K562 (cell line): ENCODE measurements at regions not wholly inside any gene's neighbourhood (a gene's known extent, or its start where the extent isn't known, plus 50 kb on each side); places are given as distances from the start of the nearest gene placed in this dataset.
A peak's percentile ranks its signal among the peaks of the same experiment; 100 is the strongest.

Experiments used
- CREBBP ChIP-seq: IDR thresholded peaks from one replicate; pipeline ENCODE4 v1.6.1; 2012; ENCODE audit warnings: low read depth, mild to moderate bottlenecking, control low read depth, inconsistent platforms, low read length
- GTF2F1 ChIP-seq: IDR thresholded peaks from 2 replicates; pipeline ENCODE4 v1.6.1; 2011; ENCODE audit warnings: low read depth, low read length, improper control_type of control experiment
- MXI1 ChIP-seq: IDR thresholded peaks from 2 replicates; pipeline ENCODE4 v1.6.1; 2011; ENCODE audit warnings: low read depth, mild to moderate bottlenecking, improper control_type of control experiment, low read length
- POLR2AphosphoS5 ChIP-seq: IDR thresholded peaks from 2 replicates; pipeline ENCODE4 v1.6.1; 2011; ENCODE audit warnings: mild to moderate bottlenecking, low read depth, low read length, moderate library complexity; ENCODE audit not compliant: control insufficient read depth, insufficient read depth
- PTTG1 ChIP-seq: fragments of 450-650 bp; IDR thresholded peaks from 2 replicates; pipeline ENCODE4 v1.6.1; 2016; ENCODE audit warnings: low read depth, mild to moderate bottlenecking, missing genetic modification characterization, missing compliant biosample characterization
- SIN3A ChIP-seq, 2 experiments: fragments of 150-350 bp in 1 of 2; IDR thresholded peaks; 2 replicates each; pipeline ENCODE4 v1.6.1; 2011 to 2016; ENCODE audit warnings: borderline replicate concordance in 2 of 2, low read depth in 2 of 2, low read length in 2 of 2, mild to moderate bottlenecking in 2 of 2, moderate library complexity in 2 of 2; ENCODE audit not compliant: control insufficient read depth in 1 of 2
- SMAD1 ChIP-seq: fragments of 150-350 bp; IDR thresholded peaks from 2 replicates; pipeline ENCODE4 v1.6.1; 2014; ENCODE audit warnings: low read length, low read depth; ENCODE audit not compliant: partially characterized antibody
- SMARCC2 ChIP-seq: fragments of 450-650 bp; IDR thresholded peaks from 2 replicates; pipeline ENCODE4 v1.6.1; 2017; ENCODE audit warnings: antibody characterized with exemption, moderate library complexity, mild to moderate bottlenecking, low read depth
- ZNF384 ChIP-seq: IDR thresholded peaks from 2 replicates; pipeline ENCODE4 v1.6.1; 2012; ENCODE audit warnings: low read depth, low read length, improper control_type of control experiment
- ZZZ3 ChIP-seq: fragments of 450-650 bp; IDR thresholded peaks from 2 replicates; pipeline ENCODE4 v1.6.1; 2016; ENCODE audit warnings: antibody characterized with exemption, mild to moderate bottlenecking, moderate library complexity
- TF ChIP-seq, protein P1 (sequence below), 3 experiments: IDR thresholded peaks in 2 of 3; conservative IDR thresholded peaks in 1 of 3; 2 replicates each; pipeline ENCODE4 v1.5.1; 2011 to 2012; ENCODE audit warnings: low read length in 3 of 3, mild to moderate bottlenecking in 3 of 3, control low read depth in 2 of 3, improper control_type of control experiment in 1 of 3, inconsistent platforms in 1 of 3, low read depth in 1 of 3, mixed read lengths in 1 of 3, moderate library complexity in 1 of 3; ENCODE audit not compliant: insufficient read depth in 2 of 3
- TF ChIP-seq, protein P2 (sequence below): fragments of 450-650 bp; IDR thresholded peaks from 2 replicates; pipeline ENCODE4 v1.6.1; 2016; ENCODE audit warnings: low read depth
- TF ChIP-seq, protein P3 (sequence below): fragments of 250-450 bp; sonication (Bioruptor Pico); IDR thresholded peaks from 2 replicates; pipeline ENCODE4 v1.4.0; 2020; ENCODE audit warnings: borderline replicate concordance
- TF ChIP-seq, protein P4 (sequence below): fragments of 150-350 bp; IDR thresholded peaks from 2 replicates; pipeline ENCODE4 v1.6.1; 2014; ENCODE audit warnings: low read depth, mild to moderate bottlenecking, low read length, borderline replicate concordance

DNA sequence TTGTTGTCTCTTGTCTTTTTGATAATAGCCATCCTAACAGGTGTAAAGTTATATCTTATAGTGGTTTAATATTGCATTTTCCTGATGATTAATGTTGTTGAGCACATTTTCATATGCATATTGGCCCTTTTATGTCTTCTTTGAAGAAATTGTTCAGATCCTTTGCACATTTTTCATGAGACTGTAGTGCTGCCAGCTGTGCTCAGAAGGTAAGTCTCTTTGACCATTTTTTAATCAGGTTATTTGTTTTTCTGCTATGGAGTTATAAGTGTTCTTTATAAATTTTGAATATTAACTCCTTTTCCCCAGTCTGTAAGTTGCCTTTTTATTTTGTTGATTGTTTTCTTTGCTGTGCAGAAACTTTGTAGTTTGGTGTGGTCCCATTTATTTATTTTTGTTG lies 55.8 kb upstream of the ZNF184 start:
- no peak for TF ChIP-seq CREBBP
- TF ChIP-seq POLR2AphosphoS5: 0 out of 2 replicates have a peak, but pooled peaks have one; percentile 50
- TF ChIP-seq, protein P1, sequence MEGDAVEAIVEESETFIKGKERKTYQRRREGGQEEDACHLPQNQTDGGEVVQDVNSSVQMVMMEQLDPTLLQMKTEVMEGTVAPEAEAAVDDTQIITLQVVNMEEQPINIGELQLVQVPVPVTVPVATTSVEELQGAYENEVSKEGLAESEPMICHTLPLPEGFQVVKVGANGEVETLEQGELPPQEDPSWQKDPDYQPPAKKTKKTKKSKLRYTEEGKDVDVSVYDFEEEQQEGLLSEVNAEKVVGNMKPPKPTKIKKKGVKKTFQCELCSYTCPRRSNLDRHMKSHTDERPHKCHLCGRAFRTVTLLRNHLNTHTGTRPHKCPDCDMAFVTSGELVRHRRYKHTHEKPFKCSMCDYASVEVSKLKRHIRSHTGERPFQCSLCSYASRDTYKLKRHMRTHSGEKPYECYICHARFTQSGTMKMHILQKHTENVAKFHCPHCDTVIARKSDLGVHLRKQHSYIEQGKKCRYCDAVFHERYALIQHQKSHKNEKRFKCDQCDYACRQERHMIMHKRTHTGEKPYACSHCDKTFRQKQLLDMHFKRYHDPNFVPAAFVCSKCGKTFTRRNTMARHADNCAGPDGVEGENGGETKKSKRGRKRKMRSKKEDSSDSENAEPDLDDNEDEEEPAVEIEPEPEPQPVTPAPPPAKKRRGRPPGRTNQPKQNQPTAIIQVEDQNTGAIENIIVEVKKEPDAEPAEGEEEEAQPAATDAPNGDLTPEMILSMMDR (IDR thresholded peaks at IDR 0.05 in 2 of 3, conservative IDR thresholded peaks at IDR 0.05 in 1 of 3; ENCODE audit: insufficient read depth in 2 of 3, low read depth in 1 of 3, low read length in 3 of 3): no peak
- TF ChIP-seq, protein P2, sequence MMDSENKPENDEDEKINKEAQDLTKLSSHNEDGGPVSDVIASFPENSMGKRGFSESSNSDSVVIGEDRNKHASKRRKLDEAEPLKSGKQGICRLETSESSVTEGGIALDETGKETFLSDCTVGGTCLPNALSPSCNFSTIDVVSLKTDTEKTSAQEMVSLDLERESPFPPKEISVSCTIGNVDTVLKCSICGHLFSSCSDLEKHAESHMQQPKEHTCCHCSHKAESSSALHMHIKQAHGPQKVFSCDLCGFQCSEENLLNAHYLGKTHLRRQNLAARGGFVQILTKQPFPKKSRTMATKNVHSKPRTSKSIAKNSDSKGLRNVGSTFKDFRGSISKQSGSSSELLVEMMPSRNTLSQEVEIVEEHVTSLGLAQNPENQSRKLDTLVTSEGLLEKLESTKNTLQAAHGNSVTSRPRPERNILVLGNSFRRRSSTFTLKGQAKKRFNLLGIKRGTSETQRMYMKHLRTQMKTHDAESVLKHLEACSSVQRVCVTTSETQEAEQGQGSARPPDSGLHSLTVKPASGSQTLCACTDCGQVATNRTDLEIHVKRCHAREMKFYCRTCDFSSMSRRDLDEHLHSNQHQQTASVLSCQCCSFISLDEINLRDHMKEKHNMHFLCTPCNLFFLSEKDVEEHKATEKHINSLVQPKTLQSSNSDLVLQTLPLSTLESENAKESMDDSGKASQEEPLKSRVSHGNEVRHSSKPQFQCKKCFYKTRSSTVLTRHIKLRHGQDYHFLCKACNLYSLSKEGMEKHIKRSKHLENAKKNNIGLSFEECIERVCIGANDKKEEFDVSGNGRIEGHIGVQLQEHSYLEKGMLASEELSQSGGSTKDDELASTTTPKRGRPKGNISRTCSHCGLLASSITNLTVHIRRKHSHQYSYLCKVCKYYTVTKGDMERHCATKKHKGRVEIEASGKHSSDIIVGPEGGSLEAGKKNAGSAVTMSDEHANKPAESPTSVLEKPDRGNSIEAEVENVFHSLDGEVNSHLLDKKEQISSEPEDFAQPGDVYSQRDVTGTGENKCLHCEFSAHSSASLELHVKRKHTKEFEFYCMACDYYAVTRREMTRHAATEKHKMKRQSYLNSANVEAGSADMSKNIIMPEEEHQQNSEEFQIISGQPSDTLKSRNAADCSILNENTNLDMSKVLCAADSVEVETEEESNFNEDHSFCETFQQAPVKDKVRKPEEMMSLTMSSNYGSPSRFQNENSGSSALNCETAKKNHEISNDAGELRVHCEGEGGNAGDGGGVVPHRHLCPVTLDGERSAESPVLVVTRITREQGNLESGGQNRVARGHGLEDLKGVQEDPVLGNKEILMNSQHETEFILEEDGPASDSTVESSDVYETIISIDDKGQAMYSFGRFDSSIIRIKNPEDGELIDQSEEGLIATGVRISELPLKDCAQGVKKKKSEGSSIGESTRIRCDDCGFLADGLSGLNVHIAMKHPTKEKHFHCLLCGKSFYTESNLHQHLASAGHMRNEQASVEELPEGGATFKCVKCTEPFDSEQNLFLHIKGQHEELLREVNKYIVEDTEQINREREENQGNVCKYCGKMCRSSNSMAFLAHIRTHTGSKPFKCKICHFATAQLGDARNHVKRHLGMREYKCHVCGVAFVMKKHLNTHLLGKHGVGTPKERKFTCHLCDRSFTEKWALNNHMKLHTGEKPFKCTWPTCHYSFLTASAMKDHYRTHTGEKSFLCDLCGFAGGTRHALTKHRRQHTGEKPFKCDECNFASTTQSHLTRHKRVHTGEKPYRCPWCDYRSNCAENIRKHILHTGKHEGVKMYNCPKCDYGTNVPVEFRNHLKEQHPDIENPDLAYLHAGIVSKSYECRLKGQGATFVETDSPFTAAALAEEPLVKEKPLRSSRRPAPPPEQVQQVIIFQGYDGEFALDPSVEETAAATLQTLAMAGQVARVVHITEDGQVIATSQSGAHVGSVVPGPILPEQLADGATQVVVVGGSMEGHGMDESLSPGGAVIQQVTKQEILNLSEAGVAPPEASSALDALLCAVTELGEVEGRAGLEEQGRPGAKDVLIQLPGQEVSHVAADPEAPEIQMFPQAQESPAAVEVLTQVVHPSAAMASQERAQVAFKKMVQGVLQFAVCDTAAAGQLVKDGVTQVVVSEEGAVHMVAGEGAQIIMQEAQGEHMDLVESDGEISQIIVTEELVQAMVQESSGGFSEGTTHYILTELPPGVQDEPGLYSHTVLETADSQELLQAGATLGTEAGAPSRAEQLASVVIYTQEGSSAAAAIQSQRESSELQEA: no peak
- TF ChIP-seq GTF2F1: no peak
- no peak for TF ChIP-seq ZNF384
- TF ChIP-seq PTTG1: no peak
- TF ChIP-seq, protein P3, sequence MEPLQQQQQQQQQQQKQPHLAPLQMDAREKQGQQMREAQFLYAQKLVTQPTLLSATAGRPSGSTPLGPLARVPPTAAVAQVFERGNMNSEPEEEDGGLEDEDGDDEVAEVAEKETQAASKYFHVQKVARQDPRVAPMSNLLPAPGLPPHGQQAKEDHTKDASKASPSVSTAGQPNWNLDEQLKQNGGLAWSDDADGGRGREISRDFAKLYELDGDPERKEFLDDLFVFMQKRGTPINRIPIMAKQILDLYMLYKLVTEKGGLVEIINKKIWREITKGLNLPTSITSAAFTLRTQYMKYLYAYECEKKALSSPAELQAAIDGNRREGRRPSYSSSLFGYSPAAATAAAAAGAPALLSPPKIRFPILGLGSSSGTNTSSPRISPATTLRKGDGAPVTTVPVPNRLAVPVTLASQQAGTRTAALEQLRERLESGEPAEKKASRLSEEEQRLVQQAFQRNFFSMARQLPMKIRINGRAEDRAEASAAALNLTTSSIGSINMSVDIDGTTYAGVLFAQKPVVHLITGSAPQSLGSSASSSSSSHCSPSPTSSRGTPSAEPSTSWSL (CRISPR knock-in tag): no peak
- no peak for TF ChIP-seq MXI1
- no peak for TF ChIP-seq SMAD1
- no peak for TF ChIP-seq SIN3A (IDR thresholded peaks at IDR 0.05; ENCODE audit: borderline replicate concordance in 2 of 2, control insufficient read depth in 1 of 2, low read depth in 2 of 2, low read length in 2 of 2)
- no peak for TF ChIP-seq SMARCC2
- TF ChIP-seq ZZZ3: no peak
- TF ChIP-seq, protein P4, sequence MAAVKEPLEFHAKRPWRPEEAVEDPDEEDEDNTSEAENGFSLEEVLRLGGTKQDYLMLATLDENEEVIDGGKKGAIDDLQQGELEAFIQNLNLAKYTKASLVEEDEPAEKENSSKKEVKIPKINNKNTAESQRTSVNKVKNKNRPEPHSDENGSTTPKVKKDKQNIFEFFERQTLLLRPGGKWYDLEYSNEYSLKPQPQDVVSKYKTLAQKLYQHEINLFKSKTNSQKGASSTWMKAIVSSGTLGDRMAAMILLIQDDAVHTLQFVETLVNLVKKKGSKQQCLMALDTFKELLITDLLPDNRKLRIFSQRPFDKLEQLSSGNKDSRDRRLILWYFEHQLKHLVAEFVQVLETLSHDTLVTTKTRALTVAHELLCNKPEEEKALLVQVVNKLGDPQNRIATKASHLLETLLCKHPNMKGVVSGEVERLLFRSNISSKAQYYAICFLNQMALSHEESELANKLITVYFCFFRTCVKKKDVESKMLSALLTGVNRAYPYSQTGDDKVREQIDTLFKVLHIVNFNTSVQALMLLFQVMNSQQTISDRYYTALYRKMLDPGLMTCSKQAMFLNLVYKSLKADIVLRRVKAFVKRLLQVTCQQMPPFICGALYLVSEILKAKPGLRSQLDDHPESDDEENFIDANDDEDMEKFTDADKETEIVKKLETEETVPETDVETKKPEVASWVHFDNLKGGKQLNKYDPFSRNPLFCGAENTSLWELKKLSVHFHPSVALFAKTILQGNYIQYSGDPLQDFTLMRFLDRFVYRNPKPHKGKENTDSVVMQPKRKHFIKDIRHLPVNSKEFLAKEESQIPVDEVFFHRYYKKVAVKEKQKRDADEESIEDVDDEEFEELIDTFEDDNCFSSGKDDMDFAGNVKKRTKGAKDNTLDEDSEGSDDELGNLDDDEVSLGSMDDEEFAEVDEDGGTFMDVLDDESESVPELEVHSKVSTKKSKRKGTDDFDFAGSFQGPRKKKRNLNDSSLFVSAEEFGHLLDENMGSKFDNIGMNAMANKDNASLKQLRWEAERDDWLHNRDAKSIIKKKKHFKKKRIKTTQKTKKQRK: no peak
